NCI-H748 treated with DMSO at 0.1 percent for 48 hours (cell line): ENCODE measurements at regions not wholly inside any gene's neighbourhood (a gene's known extent, or its start where the extent isn't known, plus 50 kb on each side); places are given as distances from the start of the nearest gene placed in this dataset.
"Not testable (repeated sequence)": the region's sequence is repeated elsewhere in the genome, so short reads cannot be mapped to it uniquely, and the experiment has no call there.

ENCODE experiments used
- DNase-seq: peaks from one replicate; lab custom pipeline; 2025; lab: John Stamatoyannopoulos, UW

DNA sequence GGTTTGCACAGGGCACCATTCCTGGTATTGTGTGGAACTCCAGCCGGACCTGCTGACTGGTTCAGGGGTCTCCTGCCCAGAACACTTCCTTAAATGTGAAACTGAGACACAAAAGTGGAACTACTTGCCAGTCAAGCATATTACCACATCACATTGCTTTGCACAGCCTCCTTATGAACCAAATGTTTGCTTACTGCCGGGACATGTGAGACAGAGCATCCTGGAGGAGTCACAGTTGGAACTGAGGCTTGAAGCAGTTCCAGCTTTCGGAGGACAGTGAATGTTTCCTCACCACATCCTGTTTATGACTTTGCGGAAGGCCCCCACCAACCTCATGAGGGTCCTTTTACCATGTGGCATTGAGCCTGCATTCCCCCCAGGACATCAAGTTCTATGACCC, 105.8 kb upstream of the ARHGAP42 start:
- DNase-seq, result no peak

DNA sequence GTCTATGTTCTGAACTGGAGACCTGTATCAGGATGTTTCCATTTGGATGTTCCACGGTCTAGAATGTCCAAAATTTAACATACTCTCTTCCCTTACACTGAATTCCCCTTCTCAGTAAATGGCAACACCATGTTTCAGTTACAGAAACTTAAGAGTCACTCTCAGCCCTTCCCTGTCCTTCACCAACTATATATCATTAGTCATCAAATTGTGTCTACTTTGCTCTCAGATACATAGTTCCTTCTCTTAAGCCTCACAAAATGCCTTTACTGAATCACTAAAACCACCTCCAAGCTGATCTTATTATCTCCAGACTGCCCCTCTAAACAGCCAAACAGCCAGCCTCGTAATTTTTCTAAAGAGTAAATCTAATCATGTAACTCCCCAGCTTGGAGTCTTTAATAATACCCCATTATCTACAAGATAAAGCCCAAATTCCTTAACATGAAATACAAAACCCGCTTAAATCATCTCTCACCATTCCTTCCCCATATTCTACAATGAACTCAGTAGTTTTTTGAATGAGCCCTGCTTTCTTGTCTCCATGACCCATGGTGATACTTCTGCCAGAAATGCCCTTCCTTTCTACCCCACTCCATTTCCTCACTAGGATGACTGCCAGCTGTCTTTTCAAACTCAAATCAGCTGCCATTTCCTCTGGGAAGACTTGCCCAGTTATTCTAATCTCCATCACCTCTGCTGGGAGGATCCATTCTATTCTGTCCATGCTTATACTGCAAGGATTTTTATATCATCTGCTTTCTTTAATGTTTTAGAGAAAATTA, 102.7 kb upstream of the ARHGAP42 start:
- no peak for DNase-seq

DNA sequence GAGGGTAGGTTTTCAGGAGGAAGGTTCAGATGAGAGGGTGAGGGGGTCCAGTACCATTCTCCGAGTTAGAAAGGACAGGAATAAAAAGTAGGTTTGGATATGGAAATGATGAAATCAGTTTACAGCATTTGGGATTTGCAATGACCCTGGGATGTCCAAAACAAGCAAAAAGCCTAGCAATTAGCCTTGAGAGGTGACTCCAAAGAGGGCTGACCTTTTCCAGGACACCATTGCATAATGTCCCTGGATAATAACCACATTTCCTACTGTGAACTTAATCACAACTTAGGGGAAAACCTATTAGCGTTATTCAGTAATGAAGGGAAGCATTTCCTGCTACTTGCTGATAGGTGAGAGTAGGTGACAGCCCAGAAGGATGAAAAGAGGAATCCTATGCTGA, 101.4 kb upstream of the ARHGAP42 start:
- no peak for DNase-seq

DNA sequence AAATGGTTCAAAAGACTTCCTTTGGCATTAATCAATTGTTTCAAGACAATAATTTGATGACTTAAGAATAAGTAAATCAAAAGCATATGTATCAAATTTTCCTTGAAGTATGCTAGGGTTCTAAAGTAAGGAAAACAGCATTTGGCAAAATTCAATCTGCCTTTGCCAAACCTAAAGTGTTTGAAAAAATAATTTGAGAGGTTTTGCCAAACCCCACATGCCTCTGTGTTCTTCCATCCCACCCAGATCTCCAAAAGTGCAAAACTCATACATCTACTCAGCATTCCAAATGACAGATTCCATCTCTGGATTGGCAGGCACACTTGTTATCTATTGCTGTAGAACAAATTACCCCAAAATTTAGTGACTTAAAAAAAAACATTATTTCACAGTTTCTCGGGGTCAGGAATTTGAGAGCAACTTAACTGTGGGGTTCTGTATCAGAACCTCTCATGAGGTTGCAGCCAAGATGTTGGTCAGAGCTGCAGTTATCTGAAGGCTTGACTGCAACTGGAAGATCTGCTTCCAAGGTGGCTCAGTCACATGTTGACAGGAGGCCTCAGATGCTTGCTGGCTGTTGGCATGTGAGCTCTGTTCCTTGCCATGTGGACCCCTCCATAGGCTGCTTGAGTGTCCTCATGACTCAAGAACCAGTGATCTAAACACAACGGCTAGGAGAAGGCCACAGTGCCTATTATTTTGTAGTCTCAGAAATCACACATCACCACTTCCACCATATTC, 100.6 kb upstream of the ARHGAP42 start:
- no peak for DNase-seq

DNA sequence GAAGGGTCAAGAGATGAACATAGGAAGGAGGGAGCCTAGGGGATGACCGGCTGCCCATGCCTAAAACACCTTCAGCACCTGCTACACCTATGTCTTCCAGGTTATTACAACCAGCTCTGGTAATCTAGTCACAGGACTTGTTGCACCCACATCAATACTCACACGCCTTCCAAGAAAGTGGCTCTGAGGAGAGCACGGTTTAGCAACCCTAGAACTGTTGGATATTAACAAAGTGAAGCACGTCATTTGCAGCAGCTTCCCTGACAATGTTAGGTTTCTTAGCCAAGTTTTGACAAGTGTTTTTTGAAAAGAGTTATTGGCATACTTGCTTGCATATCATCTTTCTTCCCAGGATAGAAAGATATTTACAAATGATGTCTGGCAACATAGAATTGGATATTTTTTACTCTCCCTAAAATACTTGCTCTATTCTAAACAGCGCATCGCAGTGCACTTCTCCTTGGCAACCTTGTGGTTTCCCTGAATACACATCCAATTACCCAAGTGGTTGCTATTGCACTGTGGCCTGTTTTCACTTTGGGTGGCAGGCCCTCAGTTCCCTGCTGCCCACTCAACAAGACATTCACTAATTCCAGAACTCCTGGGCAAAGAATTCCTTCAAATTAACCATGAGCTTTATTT, 94.3 kb upstream of the ARHGAP42 start:
- no peak for DNase-seq

DNA sequence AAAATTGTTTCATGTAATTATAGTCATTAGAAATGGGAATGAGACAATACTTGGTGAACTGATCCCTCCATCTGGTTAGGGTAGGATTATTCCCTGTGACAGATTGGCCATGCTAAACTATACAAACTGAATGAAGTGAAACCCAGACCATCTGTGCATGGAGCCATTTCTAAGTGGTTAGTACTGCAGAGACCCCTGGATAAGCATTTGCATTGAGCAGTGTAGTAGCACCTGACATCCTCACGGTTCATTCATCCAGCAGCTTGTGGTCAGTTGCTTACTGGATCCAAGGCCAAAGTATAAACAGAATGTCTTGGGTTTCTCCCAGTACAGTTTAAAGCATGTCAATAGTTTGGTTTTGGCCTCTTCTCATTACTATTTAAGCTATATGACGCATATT, 93.8 kb upstream of the ARHGAP42 start:
- DNase-seq, result no peak

DNA sequence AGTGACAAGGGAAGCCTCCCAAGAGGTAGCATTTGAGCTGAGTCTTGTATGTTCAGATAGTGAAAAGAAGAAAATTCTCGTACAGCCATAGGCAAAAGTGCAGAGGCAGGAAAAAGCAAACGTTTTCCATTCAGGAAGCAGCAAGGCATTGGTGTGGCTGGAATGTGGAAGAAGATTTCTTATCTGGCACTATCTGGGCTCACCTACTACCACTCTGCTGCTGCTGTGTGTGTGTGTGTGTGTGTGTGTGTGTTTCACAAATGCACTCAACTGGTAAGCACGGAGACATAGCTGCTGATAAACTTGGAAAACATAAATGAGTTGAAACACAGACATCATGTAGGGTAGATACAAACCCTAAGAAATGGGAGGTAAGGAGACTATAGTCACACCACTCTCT, 92.8 kb upstream of the ARHGAP42 start:
- DNase-seq, result no peak

DNA sequence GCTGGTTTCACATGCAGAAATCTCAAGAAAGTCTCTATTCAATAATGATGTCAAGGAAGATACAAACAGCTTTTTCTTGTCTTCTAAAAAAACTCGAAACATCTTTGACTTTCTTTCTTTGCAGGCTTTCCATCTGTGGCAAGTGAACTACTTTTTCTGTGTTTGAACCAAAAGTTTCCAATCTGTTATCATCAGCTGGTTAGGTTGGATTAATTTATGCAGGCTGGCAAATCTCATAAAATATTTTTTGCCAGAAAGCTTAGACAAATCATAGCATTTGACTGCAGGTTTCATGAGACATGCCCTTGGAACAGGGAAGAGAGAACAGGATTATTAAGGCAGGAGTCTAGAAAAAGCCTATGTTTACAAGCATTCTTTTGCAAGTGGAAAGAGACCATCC, 86.1 kb upstream of the ARHGAP42 start:
- no peak for DNase-seq

DNA sequence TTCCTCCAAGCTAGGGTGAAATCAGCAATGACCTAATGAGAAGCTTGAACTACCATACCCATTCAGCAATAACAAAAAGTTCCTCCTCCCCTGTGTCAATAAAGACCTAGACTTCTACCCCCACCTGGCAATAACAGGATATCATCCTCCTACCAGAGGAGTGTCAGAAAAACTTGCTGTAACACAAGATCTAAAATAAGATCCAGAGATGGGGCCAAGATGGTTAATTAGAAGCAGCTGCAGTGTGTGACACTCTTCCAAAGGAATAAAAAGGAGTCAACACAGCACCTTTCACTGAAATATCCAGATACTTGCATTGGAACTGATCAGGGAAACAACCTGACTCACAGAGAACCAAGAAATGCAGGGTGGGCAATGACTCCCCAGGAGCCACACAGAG, 84.4 kb upstream of the ARHGAP42 start:
- no peak for DNase-seq

DNA sequence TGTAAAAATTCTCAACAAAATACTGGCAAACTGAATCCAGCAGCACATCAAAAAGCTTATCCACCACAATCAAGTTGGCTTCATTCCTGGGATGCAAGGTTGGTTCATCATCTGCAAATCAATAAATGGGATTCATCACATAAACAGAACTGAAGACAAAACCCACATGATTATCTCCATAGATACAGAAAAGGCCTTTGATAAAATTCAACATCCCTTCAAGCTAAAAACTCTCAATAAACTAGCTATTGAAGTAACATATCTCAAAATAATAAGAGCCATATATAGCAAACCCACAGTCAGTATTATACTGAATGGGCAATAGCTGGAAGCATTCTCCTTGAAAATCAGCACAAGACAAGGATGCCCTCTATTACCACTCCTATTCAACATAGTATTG, 79.3 kb upstream of the ARHGAP42 start:
- DNase-seq, result not testable (repeated sequence)

DNA sequence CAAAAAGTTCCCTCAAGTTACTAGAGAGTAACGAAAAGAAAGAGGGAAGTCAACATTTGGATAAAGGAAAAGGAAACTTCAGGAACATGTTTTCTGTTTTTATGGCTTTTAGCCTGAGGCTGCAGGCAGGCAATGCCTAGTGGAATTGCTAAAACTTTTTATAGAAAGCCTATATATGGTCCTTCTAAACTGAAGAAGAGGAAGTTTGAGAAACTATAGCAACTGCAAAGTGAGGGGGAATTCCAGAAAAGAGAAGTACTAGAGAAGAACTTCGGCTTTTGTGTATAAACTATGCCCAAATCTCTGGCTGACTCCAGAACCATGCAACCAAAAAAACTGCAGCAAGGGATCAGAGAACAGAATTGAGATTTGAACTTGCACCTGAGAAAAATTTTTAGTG, 74.3 kb upstream of the ARHGAP42 start:
- DNase-seq, result no peak

DNA sequence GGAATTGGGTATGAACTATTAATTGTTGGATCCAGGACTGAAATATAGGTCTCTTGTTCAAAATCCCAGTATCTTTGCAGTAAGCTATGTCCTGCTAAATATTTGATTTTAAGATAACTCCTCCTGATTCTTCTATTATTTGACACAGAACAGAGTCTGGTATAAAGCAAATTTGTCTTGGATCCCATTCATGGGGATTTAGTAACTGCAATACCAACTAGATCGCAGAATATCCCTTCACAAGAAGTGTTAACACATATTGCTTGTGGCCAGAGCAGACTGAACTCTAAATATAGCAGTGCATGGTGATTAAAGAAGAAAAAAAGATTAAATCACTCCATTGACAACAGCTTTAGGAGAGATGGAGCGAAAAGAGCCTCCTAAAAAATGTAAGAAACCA, 68.2 kb upstream of the ARHGAP42 start:
- no peak for DNase-seq

DNA sequence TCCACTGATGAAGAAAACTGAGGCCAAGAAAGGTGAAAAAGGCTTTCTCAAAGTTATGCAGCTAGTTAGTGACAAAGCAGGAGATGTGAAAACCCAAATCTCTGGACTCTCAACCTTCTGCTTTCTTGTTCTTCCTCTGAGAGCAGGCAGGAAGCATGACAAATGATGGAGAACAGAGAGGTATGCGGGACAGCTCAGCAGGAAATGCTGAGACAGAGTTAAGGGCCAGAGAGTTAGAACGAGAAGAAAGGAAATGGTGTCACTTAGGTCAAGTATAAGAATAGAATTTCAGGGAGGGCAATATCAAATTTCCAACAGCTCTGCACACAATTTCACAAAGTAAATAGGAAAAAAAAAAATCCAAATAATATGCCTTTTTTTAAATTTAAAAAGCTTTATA, 67.6 kb upstream of the ARHGAP42 start:
- no peak for DNase-seq

DNA sequence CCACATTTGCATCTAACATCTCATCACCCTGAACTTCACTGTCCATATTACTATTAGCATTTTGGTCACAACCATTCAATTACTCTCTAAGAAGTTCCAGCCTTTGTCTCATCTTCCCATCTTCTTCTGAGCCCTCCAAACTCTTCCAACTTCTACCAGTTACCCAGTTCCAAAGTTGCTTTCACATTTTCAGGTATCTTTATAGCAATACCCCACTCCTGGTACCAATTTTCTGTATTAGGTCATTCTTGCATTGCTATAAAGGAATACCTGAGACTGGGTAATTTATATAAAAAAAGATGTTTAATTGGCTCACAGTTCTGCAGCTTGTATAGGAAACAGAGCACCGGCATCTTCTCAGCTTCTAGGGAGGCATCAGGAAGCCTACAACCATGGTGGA, 64.7 kb upstream of the ARHGAP42 start:
- no peak for DNase-seq

DNA sequence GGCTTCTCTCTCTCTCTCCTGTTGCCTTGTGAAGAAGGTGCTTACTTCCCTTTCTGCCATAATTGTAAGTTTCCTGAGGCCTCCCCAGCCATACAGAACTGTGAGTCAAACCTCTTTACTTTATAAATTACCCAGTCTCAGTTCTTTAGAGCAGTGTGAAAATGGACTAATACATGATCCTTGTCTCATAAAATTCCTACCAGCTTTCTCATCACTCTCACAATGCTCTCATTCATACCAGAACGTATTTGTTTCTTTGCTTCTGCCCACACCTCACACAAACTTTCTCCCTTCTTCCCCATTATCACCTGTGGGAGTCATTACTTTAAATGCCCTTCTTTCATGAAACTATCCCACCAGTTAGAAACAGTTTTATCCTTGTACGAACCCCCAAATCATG, 62.7 kb upstream of the ARHGAP42 start:
- DNase-seq, result no peak

DNA sequence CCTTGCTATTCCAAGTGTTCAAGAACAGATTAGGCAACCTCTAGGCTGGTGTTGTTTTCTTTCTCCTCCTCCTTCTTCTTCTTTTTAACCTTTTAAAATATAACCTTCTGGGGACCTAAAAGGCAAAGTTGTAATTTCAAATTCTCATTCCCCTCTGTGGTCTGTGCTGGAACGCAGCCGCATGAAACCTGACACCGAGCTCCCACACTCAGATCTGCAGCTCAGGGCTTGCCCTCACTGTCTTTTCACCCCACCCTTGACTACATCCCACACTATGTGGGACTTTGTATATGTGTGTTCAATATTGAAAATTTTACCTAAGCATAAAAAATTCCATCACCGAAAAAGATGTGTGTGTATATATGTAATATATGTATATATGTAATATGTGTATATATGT, 62.0 kb upstream of the ARHGAP42 start:
- no peak for DNase-seq

DNA sequence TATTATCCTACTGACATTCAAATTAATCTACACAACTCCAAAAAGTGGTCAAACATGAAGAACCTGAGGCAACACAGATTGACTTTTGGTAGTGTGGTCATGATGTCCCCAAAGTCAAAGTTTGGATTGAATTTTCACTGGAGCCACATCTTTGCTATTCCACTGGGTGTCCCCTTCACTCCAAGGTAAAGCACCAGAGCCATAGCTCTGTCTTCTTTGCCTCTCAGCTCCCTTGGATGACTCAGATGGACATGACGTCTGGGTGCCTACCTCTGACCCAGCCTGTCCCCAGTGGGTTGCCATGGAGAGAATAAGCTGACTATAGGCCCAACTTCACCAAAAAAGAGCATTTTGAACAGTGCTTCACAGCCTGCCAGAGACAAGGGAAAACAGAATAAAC, 57.4 kb upstream of the ARHGAP42 start:
- DNase-seq, result no peak

DNA sequence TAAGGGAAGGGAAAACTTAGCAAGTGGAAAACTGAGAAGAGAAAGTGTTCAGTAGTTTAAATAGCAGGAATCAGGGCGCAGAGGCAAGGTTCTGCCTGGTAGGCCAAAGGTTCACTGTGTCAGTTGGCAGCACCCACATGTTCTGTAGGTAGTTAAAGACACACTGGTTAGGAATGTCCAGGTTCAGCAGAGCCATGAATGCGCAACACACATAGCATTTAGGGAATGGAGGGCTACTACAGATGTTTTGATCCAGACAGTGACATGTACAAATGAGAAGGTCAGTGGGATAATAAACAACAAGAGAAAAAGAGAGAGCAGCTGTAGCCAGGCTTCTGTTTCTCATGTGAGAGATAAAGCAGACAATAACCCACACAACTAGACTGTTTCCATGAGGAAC, 56.2 kb upstream of the ARHGAP42 start:
- no peak for DNase-seq

DNA sequence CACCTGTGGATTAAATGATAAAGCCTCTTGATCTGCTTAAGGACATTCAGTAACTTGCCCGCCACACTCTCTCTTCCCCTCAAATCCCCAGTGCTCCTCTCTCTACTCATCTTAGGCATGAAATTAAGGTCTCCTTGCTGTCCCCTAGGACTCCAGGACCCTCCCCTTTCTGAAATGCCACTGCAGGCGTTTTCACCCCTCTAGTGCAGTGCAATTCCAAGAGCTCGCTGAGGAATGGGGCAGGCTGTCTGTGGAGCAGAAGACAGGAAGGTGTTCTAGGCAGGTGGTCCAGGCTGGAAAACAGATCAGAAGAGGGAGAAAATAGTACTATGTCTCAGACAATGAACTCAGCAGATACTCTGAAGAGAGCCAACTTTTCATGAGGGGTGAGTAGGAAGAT, 55.8 kb upstream of the ARHGAP42 start:
- no peak for DNase-seq

DNA sequence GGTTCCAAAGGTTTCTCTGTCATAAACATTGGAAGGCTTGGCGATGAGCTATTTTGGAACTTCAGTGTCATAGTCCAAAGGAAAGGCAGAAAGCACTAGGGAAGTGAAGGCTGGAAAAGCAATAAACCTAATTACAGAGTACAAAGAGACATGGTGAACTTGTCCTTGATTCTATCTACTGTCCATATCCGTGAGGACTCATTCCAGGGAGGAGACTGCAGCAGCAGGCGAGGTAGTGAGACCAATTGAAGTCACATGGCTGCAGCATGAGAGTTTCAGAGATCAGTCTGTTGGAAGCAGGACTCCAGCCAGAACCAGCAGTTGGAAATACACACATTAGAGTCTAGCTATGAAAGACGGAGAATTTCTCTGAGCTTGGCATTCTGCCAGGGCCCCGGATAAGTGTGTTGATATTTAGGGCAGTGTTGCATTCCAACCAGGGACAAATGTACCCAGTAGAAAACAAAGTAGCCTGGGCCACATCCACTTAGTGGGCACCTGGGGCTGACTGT, 54.1 kb upstream of the ARHGAP42 start:
- peak; percentile 34 for DNase-seq

DNA sequence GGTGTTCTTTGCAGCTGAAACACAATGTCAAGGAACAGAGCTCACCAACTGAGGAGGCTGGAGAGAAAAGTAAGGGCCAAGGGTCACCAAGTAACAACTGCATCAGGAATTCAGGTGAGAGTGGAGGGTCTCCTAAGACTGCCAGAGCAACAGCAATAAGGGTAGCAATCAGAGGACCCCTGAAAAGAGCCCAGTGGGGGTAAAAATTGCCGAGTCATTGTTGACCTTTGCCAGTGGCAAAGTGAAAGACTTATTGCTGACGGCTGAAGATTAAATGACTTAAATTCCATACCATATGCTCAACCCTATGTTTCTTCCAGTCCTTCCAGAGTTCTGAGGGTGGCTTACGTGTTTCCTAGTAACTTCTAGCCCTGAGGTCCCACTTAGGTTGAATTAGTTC, 51.9 kb upstream of the ARHGAP42 start:
- no peak for DNase-seq

DNA sequence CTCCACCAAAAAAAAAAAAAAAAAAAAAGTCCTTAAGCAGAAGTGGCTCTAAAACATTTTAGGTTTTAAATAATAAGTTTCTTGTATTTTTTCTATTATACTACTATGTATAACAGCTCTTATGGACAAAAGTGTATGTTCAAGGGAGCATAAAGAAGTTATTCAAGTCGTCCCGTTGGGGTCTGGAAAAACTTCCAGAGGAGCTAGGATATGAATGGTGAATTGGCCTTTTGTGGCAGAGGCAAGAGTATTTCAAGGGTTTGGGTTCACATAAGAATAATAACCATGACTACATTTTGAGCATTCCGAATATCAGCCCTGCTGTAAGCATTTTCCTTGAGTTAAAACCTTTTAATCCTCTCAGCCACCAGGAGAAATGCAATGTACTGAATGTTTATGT, 50.6 kb upstream of the ARHGAP42 start:
- no peak for DNase-seq
